ENCODE measurements at regions not wholly inside any gene's neighbourhood (a gene's known extent, or its start where the extent isn't known, plus 50 kb on each side); places are given as distances from the start of the nearest gene placed in this dataset.

DNA sequence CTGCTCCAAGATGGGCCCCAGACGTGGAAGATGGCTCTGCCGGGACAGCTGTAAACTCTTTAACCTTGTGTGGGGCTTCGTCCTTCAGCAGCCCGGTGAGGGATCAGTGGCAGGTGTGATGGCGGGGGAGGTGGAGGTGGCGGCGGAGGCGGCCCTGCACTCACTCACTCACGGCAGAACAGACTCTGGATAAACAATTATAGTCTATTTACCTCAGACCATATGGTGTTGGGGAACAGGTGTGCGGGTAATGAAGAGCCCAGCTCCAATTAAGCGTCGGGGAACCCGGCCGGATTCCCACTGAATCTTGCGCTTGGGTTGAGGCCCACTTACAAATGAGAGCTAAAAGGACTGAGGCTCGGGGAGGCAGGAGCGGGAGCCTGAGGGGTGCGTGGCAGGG, 104.3 kb upstream of the SDK2 start:
- TF ChIP-seq L3MBTL2 (conservative IDR thresholded peaks at IDR 0.05) = no peak
- TF ChIP-seq SP1 (IDR thresholded peaks at IDR 0.05) = no peak
- TF ChIP-seq ELF4 (IDR thresholded peaks at IDR 0.05) = no peak
- no peak for TF ChIP-seq FOXM1 (IDR thresholded peaks at IDR 0.05; ENCODE audit: borderline replicate concordance)

Measured in HEK293T (cell line).